Fibroblast of skin of abdomen (primary cell): ENCODE measurements at regions not wholly inside any gene's neighbourhood (a gene's known extent, or its start where the extent isn't known, plus 50 kb on each side); places are given as distances from the start of the nearest gene placed in this dataset.

Experiments used
- DNase-seq: peaks from one replicate; pipeline ENCODE4 v3.0.0-alpha.2; 2013

- no peak for DNase-seq
Observed at GRCh38 chr9:81532251-81532650, 157.1 kb downstream of the TLE1 start.

GRCh38 chr9:81531511-81531910 lies 157.8 kb downstream of the TLE1 start:
- no peak for DNase-seq

GRCh38 chr9:81530846-81531245 lies 158.5 kb downstream of the TLE1 start:
- no peak for DNase-seq

GRCh38 chr9:81530310-81530810 lies 159.0 kb downstream of the TLE1 start:
- no peak for DNase-seq

DNA sequence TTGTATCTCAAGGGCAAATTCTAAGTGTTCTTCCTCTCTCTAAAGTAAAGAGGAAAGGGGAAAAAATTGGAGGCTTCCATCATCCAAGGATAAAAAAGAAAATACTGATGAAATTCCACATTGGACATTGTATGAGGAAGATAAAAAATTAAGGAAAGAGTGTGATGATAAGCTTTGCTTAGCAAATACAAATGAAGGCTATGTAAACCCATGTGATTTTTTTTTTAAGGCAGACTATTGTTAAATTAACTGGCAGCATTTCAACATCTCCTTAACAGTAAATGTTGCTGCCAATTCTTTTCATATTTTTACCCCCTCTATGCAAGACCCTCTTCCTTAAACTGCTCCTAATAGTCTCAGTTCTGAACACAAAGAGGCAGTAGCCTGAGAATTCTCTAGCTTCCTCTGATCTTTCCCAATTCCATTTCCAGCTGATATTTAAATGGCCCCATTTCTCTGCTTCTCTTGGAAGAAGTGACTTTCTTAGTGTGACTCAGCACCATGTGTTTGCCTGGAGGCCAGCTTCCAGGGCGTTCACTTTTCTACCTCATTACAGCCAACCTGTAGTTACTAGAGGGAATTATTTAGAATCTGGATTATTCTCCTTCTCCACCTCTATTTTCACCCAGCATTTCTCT lies 159.7 kb downstream of the TLE1 start:
- DNase-seq = peak; percentile 3

DNA sequence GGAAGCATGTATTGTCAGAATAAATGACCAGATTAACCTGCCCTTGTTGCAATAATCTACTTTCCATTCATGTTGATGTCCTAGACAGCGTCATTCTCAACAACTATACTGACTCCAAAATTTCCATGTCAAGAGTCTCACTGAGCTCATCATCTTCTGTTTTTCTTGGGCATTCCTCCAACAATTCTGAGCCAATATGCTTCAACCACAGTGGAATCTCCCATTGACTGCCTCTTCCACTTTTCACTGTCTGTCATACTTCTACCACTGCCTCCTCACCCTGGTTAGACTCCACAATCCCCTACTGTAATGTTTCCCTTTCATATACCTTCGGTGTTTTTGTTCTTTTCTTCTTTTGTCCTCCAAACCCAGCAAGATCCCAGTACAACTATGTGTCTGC lies 162.8 kb downstream of the TLE1 start:
- DNase-seq = peak; percentile 85

GRCh38 chr9:81522716-81523551 lies 166.4 kb downstream of the TLE1 start:
- DNase-seq = peak; percentile 60

DNA sequence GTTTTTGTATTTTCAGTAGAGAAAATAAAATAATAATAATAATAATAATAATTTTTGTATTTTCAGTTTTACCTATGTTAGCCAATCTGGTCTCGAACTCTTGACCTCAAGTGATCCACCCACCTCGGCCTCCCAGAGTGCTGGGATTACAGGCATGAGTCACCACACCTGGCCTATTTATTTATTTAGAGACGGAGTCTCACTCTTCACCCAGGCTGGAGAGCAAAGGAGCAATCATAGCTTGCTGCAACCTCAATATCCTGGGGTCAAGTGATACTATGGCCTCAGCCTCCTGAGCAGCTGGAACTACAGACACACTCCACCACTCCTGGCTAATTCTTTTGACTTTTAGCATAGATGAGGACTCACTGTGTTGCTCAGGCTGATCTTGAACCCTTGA lies 167.5 kb downstream of the TLE1 start:
- DNase-seq = no peak

- DNase-seq = no peak
Observed at GRCh38 chr9:81519816-81520495, 169.4 kb downstream of the TLE1 start.

GRCh38 chr9:81517954-81518353 lies 171.4 kb downstream of the TLE1 start:
- DNase-seq = no peak

GRCh38 chr9:81513059-81513458 lies 176.3 kb downstream of the TLE1 start:
- no peak for DNase-seq

DNA sequence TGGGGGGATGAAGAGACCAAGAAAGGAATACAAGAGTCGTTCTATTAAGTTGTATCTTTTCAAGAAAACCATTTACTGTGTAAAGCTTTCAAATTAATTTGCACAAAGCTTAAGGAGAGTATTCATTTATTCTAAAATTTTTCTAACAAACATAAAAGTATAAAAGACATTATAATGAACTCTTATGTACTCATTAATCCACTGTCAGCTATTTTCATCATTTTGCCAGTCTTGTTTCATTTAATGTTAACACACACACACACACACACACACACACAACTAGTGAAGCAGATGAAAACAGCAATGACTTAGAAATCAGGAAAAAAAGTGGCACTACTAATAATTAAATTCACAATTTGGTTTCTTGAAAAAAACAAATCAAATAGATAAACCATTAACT lies 176.7 kb downstream of the TLE1 start:
- DNase-seq = no peak

GRCh38 chr9:81508476-81508875 lies 180.9 kb downstream of the TLE1 start:
- no peak for DNase-seq

DNA sequence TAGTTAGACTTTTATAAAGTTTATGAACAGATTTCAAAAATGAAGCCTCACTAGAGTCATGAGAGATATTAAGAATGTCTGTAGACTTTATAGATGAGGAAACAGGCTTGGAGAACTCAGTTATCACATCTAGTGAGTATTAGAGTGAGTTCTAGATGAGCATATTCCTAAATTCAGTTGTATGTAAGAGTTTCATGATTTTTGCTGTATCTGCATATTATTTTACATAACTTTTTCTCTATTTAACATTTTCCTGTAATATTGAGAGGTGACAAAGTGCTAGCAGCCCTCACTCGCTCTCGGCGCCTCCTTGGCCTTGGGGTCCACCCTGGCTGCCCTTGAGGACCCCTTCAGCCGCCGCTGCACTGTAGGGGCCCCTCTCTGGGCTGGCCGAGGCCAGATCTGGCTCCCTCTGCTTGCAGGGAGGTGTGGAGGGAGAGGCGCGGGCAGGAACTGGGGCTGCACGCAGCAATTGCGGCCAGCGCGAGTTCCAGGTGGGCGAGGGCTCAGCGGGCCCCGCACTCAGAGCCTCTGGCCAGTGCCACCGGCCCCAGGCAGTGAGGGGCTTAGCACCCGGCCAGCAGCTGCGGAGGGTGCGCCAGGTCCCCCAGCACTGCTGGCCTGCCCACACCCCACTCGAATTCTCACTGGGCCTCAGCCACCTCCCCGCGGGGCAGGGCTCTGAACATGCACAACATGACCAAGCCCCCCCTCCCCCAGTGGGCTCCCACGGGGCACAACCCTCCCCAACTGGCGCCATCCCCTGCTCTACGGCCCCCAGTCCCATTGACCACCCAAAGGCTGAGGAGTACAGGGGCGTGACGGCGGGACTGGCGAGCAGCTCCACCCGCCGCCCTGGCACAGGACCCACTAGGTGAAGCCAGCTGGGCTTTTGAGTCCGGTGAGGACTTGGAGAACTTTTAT lies 182.1 kb downstream of the TLE1 start:
- no peak for DNase-seq

DNA sequence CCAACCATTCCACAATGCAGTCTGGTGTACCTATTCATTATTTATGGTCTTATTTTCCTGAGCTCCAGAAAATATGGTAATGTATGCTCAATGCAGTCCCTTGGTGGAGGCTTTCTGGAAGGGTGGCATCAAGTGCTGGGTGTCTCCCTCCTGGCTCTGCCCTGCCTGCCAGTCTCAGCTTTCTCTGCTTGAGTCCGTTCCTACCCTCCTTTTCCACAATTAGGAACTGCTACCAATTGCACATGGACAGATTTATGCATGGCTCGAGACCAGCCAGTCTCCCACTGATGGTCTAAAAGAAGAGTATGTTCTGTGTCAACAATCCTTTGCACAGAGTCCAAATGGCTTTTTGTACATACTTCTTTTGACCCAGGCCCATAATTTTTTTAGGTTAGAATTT lies 189.8 kb downstream of the TLE1 start:
- no peak for DNase-seq

DNA sequence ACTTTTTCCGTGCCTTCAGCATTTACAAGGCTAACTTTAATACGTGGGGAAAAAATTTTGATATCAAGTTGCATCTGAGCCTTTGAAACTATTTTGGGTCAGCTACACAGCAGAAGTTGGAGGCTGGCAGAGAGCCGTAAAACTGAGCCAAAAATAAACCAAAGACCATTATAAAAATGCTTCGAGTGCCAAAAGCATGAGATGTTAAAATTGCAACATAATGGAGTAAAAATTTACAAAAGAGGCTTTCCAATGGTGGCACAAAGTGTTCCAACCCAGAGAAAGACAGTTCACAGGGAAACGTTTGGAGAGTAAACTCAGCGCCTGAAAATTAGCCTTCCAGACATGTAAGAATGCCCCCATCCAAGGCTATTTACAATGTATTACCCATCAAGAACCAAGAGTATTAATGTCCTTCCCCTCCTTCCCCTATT lies 190.3 kb downstream of the TLE1 start:
- DNase-seq = peak; percentile 72

GRCh38 chr9:81498576-81498975 lies 190.8 kb downstream of the TLE1 start:
- DNase-seq = no peak

DNA sequence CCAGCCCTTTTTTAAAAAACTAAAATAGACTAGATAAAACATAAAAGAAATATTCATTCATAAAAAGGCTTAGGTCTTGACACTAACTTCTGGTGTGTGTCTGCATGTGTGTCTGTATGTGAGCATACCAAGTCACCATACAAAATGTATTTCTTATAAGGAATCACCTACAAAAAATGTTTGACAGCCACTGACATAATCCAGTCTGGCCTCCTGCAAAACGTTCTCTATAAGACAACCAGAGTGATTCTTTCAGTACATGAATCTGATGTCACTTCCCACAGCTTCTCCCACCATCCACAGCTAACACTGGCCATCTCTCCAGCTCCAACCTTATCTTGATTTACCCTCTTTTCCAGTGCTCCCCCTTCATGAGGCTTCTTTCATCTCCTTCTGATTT lies 192.3 kb downstream of the TLE1 start:
- peak; percentile 73 for DNase-seq

DNA sequence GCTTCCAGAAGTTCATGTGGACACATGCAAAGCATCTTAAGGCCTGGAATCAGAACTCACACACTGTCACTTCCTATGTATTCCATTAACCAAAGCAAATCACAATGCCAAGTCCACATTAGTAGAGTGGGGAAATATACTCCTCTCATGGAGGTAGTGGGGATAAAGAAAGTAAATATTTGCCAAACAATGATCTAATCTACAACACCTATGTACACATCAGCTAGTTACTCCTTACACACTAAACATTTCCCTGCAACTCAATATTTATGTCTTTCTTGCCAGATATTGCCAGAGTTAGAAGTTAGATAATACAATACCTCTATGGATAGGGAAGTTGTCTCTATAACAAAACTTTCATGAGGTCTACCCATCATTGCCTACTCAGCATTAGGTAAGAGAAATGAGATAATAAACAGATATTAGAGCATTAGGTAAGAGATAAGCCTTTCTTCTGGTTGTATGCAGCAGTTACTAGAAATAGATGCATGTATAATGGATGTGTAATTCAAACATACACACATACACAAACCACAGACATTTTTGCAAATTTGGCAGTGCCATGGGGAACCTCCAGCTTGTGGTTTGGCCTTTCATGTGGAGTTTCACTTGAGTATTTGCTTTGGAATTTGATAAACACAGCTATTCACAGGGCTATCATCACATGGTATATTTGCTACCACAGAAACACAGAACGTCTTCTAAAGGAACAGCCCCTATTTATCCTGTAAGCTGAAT lies 196.5 kb downstream of the TLE1 start:
- DNase-seq = peak; percentile 98

DNA sequence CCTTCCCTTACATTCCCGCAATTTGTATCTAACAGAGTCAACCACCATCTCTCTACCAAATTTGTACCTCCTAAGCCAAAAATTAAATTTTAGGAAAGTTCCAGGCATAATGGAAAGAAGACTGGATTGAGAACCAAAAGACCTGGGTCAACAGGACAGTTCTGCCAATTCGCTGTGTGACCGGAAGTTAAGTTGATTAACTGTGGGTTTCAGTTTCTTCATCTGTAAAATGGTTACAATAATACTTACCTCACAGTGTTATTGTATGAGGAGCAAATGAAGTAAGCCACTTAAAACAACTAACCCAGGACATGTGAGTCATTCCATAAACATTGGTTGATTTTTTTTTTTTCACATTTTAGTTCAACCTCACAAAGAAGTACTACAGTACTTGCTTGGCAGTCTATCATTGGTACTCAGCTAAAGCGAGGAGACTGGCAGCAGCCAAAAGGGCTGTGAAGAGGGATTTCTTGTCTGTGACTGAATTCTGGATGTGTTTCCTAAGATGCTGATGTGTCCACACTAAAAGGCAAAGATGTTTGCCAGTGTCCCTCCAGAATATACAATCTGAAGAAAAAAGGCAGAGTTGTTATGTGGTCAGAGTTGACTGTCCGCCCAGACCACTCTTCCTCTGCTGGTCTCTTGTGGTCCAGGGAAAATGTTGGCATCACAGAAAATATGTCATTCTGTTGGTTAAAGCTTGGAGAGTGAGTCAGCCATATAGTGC lies 198.6 kb downstream of the TLE1 start:
- DNase-seq = peak; percentile 61

- DNase-seq = no peak
Observed at GRCh38 chr9:81489046-81489445, 200.3 kb downstream of the TLE1 start.
